ENCODE measurements at regions not wholly inside any gene's neighbourhood (a gene's known extent, or its start where the extent isn't known, plus 50 kb on each side); places are given as distances from the start of the nearest gene placed in this dataset.
"Not testable (repeated sequence)": the region's sequence is repeated elsewhere in the genome, so short reads cannot be mapped to it uniquely, and the experiment has no call there.

GRCh38 chr19:28715157-28715556 lies 497.8 kb downstream of the UQCRFS1 start:
- peak; percentile 66 for DNase-seq

- no peak for DNase-seq
These were observed 501.5 kb downstream of the UQCRFS1 start for GRCh38 chr19:28711411-28711810.

GRCh38 chr19:28710278-28710677 lies 502.7 kb downstream of the UQCRFS1 start:
- peak; percentile 18 for DNase-seq

- no peak for DNase-seq
These were observed 506.3 kb downstream of the UQCRFS1 start for GRCh38 chr19:28706693-28707092.

- no peak for DNase-seq
These were observed 507.9 kb downstream of the UQCRFS1 start for GRCh38 chr19:28705008-28705407.

GRCh38 chr19:28703400-28703956 lies 509.5 kb downstream of the UQCRFS1 start:
- no peak for DNase-seq

- no peak for DNase-seq
These were observed 511.5 kb downstream of the UQCRFS1 start for GRCh38 chr19:28701491-28701890.

GRCh38 chr19:28700176-28700575 lies 512.8 kb downstream of the UQCRFS1 start:
- no peak for DNase-seq

- DNase-seq = no peak
These were observed 515.6 kb downstream of the UQCRFS1 start for GRCh38 chr19:28697308-28697707.

GRCh38 chr19:28694812-28695211 lies 518.1 kb downstream of the UQCRFS1 start:
- DNase-seq = no peak

- DNase-seq = no peak
These were observed 521.3 kb downstream of the UQCRFS1 start for GRCh38 chr19:28691683-28692082.

- DNase-seq = not testable (repeated sequence)
These were observed 523.5 kb downstream of the UQCRFS1 start for GRCh38 chr19:28689464-28689863.

GRCh38 chr19:28687296-28687695 lies 525.7 kb downstream of the UQCRFS1 start:
- no peak for DNase-seq

- DNase-seq = peak; percentile 62
These were observed 526.2 kb downstream of the UQCRFS1 start for GRCh38 chr19:28686756-28687155.

- no peak for DNase-seq
These were observed 527.1 kb downstream of the UQCRFS1 start for GRCh38 chr19:28685802-28686201.

GRCh38 chr19:28685077-28685476 lies 527.9 kb downstream of the UQCRFS1 start:
- not testable (repeated sequence) for DNase-seq

- no peak for DNase-seq
These were observed 532.8 kb downstream of the UQCRFS1 start for GRCh38 chr19:28680111-28680510.

- DNase-seq = no peak
These were observed 542.1 kb downstream of the UQCRFS1 start for GRCh38 chr19:28670836-28671235.

GRCh38 chr19:28669804-28670203 lies 543.1 kb downstream of the UQCRFS1 start:
- no peak for DNase-seq

GRCh38 chr19:28667348-28667977 lies 545.5 kb downstream of the UQCRFS1 start:
- no peak for DNase-seq

GRCh38 chr19:28665748-28666147 lies 547.2 kb downstream of the UQCRFS1 start:
- DNase-seq = no peak

- peak; percentile 91 for DNase-seq
These were observed 556.3 kb downstream of the UQCRFS1 start for GRCh38 chr19:28656644-28657043.

- DNase-seq = no peak
These were observed 557.9 kb downstream of the UQCRFS1 start for GRCh38 chr19:28655054-28655453.

GRCh38 chr19:28652765-28653164 lies 560.2 kb downstream of the UQCRFS1 start:
- no peak for DNase-seq

- no peak for DNase-seq
These were observed 566.3 kb downstream of the UQCRFS1 start for GRCh38 chr19:28646629-28647028.
